ENCODE measurements at regions not wholly inside any gene's neighbourhood (a gene's known extent, or its start where the extent isn't known, plus 50 kb on each side); places are given as distances from the start of the nearest gene placed in this dataset.

GRCh38 chr2:16206191-16206944 is 266.0 kb downstream of the MYCN start:
- 0 out of 2 replicates have a peak, but pooled peaks cover 4% of the 10 kb centered on the region for H3K4me1 ChIP-seq (ENCODE audit: control insufficient read depth, insufficient read depth, low read length)
- H3K9ac ChIP-seq (ENCODE audit: low read length), result no peak overlapping the region

DNA sequence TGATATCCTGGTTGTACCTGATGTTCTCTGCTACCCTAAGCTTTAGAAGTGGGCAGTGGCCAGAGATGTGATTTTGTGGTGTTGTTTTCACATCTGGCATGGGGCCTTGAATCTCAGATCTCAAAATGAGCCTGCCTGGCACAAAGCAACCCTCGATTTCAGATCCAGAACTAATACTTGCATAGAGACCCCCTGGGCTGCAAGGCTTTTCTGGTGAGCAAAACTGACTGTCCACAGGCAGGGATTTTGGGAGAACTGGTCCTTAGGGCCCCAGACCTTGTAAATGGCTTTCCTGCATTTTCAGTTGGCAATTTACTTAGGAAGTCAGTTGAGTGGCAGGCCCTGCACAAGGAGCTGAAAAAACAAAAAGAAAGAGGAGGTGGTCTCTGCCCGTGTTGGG is 265.3 kb downstream of the MYCN start:
- H3K9me3 ChIP-seq (ENCODE audit: control insufficient read depth, insufficient read depth, low read depth, low read length), result no peaks in the 10 kb centered on the region
- no peak overlapping the region for H3K9ac ChIP-seq (ENCODE audit: low read length)
- H3K4me3 ChIP-seq (ENCODE audit: low read depth, low read length), result no peak overlapping the region
- 0 out of 2 replicates have a peak, but pooled peaks cover 4% of the 10 kb centered on the region for H3K4me1 ChIP-seq (ENCODE audit: control insufficient read depth, insufficient read depth, low read length)
- H3K27me3 ChIP-seq (ENCODE audit: control insufficient read depth, insufficient read depth, low read length), result no peaks in the 10 kb centered on the region
- H3K36me3 ChIP-seq (ENCODE audit: control insufficient read depth, insufficient read depth, low read length), result no peaks in the 10 kb centered on the region
- H3K27ac ChIP-seq (ENCODE audit: low read depth, low read length), result no peak overlapping the region

More at GRCh38 chr2:16206191-16206944, 266.0 kb downstream of the MYCN start:
- Histone ChIP-seq H3K27ac (ENCODE audit: low read depth, low read length) (no peak overlapping the region), H3K27me3 (ENCODE audit: control insufficient read depth, insufficient read depth, low read length) (no peaks in the 10 kb centered on the region), H3K9me3 (ENCODE audit: control insufficient read depth, insufficient read depth, low read depth, low read length) (no peaks in the 10 kb centered on the region), H3K36me3 (ENCODE audit: control insufficient read depth, insufficient read depth, low read length) (no peaks in the 10 kb centered on the region), H3K4me3 (ENCODE audit: low read depth, low read length) (no peak overlapping the region)

DNA sequence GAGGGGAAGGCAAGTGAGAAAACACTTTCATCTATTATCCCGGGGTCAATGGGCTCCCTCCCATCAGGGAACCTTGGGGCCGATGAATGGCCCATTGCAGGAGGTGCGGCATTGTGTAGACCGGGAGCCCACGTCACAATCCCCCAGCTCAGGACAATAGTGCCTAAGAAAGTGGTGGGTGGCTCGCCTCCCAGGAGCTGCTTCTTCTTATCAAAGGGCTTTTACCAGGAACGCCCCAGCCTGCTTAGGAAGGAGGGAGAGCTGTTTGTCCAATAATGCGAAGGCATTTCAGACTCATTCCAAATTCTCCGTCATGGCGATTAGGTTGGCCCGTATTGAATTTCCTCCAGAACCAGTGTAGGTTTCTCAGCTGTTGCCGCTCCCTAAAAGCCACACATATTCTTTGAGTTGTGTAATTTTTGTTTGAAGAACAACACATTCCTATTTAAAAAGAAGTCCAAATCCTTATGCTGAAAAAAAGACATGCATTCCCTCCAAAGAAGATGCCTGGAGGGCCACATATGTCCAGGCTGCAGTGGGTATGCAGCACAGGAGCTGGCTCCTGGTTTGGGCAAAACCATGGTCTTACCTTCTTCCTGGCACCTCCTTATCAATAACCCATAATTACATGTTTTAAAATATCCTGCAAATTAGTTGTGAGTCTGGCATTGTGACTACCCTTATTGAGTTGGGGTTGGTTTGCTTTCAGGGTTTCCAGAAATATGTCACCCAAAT is 264.7 kb downstream of the MYCN start:
- no peaks in the 10 kb centered on the region for H3K27me3 ChIP-seq (ENCODE audit: control insufficient read depth, insufficient read depth, low read length)
- H3K27ac ChIP-seq (ENCODE audit: low read depth, low read length), result no peak overlapping the region
- H3K4me3 ChIP-seq (ENCODE audit: low read depth, low read length), result no peak overlapping the region
- no peaks in the 10 kb centered on the region for H3K36me3 ChIP-seq (ENCODE audit: control insufficient read depth, insufficient read depth, low read length)
- H3K9ac ChIP-seq (ENCODE audit: low read length), result no peak overlapping the region
- 0 out of 2 replicates have a peak, but pooled peaks cover 4% of the 10 kb centered on the region for H3K4me1 ChIP-seq (ENCODE audit: control insufficient read depth, insufficient read depth, low read length)
- no peaks in the 10 kb centered on the region for H3K9me3 ChIP-seq (ENCODE audit: control insufficient read depth, insufficient read depth, low read depth, low read length)

DNA sequence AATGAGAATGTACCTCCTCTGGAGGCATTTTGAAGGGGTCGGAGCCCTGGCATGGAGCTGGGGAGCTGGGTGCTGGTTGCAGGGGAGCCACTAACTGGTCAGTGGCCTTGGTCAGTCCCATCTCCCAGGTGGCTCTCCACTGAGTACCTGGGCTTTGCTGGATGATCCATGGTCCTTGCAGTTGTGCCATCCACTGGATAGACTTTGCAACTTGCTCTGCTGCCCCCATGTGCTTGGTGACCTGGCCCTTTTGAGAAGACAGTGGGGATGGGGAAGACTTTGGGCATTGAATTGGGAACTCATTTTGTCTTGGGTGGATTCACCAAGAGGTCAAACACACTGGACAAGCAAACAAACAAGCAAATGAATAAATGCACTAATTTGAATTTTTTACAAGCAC is 263.9 kb downstream of the MYCN start:
- H3K4me1 ChIP-seq (ENCODE audit: control insufficient read depth, insufficient read depth, low read length), result 0 out of 2 replicates have a peak, but pooled peaks cover 4% of the 10 kb centered on the region
- H3K9ac ChIP-seq (ENCODE audit: low read length), result no peak overlapping the region
- no peaks in the 10 kb centered on the region for H3K36me3 ChIP-seq (ENCODE audit: control insufficient read depth, insufficient read depth, low read length)
- H3K4me3 ChIP-seq (ENCODE audit: low read depth, low read length), result no peak overlapping the region
- no peaks in the 10 kb centered on the region for H3K9me3 ChIP-seq (ENCODE audit: control insufficient read depth, insufficient read depth, low read depth, low read length)
- H3K27ac ChIP-seq (ENCODE audit: low read depth, low read length), result no peak overlapping the region
- H3K27me3 ChIP-seq (ENCODE audit: control insufficient read depth, insufficient read depth, low read length), result no peaks in the 10 kb centered on the region

DNA sequence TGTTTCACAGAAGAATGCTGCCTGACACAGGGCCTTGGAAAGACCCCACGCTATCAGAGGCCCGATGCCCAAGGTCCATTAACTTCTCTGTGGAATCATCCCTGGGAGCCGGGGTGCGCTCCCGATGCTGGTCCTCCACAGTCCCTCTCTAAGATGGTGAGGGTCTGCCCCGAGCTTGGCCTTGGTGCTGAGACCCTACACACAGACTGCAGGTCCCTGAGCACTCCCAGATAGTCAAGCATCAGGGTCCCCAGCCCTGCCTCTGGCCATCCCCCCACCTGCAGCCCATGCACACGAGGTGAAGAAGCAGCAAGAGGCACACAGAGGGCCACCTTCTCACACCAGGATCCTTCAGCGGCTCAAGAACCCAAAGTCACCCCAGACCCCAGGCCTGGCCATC is 263.3 kb downstream of the MYCN start:
- 0 out of 2 replicates have a peak, but pooled peaks cover 4% of the 10 kb centered on the region for H3K4me1 ChIP-seq (ENCODE audit: control insufficient read depth, insufficient read depth, low read length)
- H3K9ac ChIP-seq (ENCODE audit: low read length), result no peak overlapping the region
- H3K27me3 ChIP-seq (ENCODE audit: control insufficient read depth, insufficient read depth, low read length), result no peaks in the 10 kb centered on the region
- H3K36me3 ChIP-seq (ENCODE audit: control insufficient read depth, insufficient read depth, low read length), result no peaks in the 10 kb centered on the region
- H3K4me3 ChIP-seq (ENCODE audit: low read depth, low read length), result no peak overlapping the region
- H3K27ac ChIP-seq (ENCODE audit: low read depth, low read length), result no peak overlapping the region
- H3K9me3 ChIP-seq (ENCODE audit: control insufficient read depth, insufficient read depth, low read depth, low read length), result no peaks in the 10 kb centered on the region

DNA sequence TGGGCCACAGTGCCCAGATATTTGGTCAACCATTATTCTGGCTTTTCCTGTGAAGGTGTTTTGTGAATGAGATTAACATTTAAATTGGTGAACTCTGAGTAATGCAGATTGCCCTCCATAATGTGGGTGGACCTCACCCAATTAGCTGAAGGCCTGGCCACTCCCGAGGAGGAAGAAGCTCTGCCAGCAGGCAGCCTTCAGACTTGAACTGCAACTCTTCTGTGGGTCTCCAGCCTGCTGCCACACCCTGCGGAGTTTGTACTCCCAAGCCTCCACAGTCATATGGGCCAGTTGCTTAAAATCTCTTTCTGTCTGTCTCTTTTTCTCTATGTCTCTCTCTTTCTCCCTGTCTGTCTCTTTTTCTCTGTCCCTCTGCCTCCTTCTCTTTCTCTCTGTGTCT is 262.7 kb downstream of the MYCN start:
- H3K27ac ChIP-seq (ENCODE audit: low read depth, low read length), result no peak overlapping the region
- H3K4me3 ChIP-seq (ENCODE audit: low read depth, low read length), result no peak overlapping the region
- H3K9me3 ChIP-seq (ENCODE audit: control insufficient read depth, insufficient read depth, low read depth, low read length), result no peaks in the 10 kb centered on the region

GRCh38 chr2:16202266-16203020 is 262.1 kb downstream of the MYCN start:
- Histone ChIP-seq H3K27ac (ENCODE audit: low read depth, low read length) (no peak overlapping the region), H3K9me3 (ENCODE audit: control insufficient read depth, insufficient read depth, low read depth, low read length) (no peaks in the 10 kb centered on the region), H3K9ac (ENCODE audit: low read length) (no peak overlapping the region), H3K36me3 (ENCODE audit: control insufficient read depth, insufficient read depth, low read length) (no peaks in the 10 kb centered on the region), H3K4me1 (ENCODE audit: control insufficient read depth, insufficient read depth, low read length) (0 out of 2 replicates have a peak, but pooled peaks cover 4% of the 10 kb centered on the region), H3K4me3 (ENCODE audit: low read depth, low read length) (no peak overlapping the region), H3K27me3 (ENCODE audit: control insufficient read depth, insufficient read depth, low read length) (no peaks in the 10 kb centered on the region)

More for the DNA sequence above, 262.7 kb downstream of the MYCN start:
- Histone ChIP-seq H3K36me3 (ENCODE audit: control insufficient read depth, insufficient read depth, low read length) (no peaks in the 10 kb centered on the region), H3K27me3 (ENCODE audit: control insufficient read depth, insufficient read depth, low read length) (no peaks in the 10 kb centered on the region), H3K9ac (ENCODE audit: low read length) (no peak overlapping the region), H3K4me1 (ENCODE audit: control insufficient read depth, insufficient read depth, low read length) (0 out of 2 replicates have a peak, but pooled peaks cover 4% of the 10 kb centered on the region)

DNA sequence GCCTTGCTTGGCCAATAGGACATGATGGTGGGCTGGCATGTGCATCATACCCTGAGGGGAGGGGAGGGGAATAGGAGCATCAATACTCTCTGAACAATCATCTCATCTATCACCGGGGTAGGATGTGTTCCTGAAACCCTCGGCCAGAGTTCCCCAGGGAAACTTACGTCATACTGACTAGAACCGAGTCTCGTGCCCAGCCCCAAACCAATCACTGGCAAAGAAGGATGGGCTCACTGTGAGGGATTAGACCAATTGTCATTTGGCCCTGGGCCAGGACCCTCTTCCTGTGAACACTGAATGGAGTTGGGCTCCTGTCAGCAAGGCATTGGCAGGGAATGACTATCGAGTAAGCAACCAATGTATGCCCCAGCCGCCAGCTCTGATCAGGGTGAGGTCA is 261.5 kb downstream of the MYCN start:
- Histone ChIP-seq H3K27ac (ENCODE audit: low read depth, low read length) (no peak overlapping the region), H3K9me3 (ENCODE audit: control insufficient read depth, insufficient read depth, low read depth, low read length) (no peaks in the 10 kb centered on the region), H3K4me1 (ENCODE audit: control insufficient read depth, insufficient read depth, low read length) (0 out of 2 replicates have a peak, but pooled peaks cover 4% of the 10 kb centered on the region)

GRCh38 chr2:16200554-16201193 is 260.3 kb downstream of the MYCN start:
- no peaks in the 10 kb centered on the region for H3K36me3 ChIP-seq (ENCODE audit: control insufficient read depth, insufficient read depth, low read length)
- H3K9me3 ChIP-seq (ENCODE audit: control insufficient read depth, insufficient read depth, low read depth, low read length), result no peaks in the 10 kb centered on the region
- H3K27ac ChIP-seq (ENCODE audit: low read depth, low read length), result no peak overlapping the region
- H3K4me1 ChIP-seq (ENCODE audit: control insufficient read depth, insufficient read depth, low read length), result 0 out of 2 replicates have a peak, but pooled peaks cover 4% of the 10 kb centered on the region
- H3K9ac ChIP-seq (ENCODE audit: low read length), result no peak overlapping the region
- no peaks in the 10 kb centered on the region for H3K27me3 ChIP-seq (ENCODE audit: control insufficient read depth, insufficient read depth, low read length)
- H3K4me3 ChIP-seq (ENCODE audit: low read depth, low read length), result no peak overlapping the region

More for the DNA sequence above, 261.5 kb downstream of the MYCN start:
- Histone ChIP-seq H3K9ac (ENCODE audit: low read length) (no peak overlapping the region), H3K4me3 (ENCODE audit: low read depth, low read length) (no peak overlapping the region), H3K36me3 (ENCODE audit: control insufficient read depth, insufficient read depth, low read length) (no peaks in the 10 kb centered on the region), H3K27me3 (ENCODE audit: control insufficient read depth, insufficient read depth, low read length) (no peaks in the 10 kb centered on the region)

DNA sequence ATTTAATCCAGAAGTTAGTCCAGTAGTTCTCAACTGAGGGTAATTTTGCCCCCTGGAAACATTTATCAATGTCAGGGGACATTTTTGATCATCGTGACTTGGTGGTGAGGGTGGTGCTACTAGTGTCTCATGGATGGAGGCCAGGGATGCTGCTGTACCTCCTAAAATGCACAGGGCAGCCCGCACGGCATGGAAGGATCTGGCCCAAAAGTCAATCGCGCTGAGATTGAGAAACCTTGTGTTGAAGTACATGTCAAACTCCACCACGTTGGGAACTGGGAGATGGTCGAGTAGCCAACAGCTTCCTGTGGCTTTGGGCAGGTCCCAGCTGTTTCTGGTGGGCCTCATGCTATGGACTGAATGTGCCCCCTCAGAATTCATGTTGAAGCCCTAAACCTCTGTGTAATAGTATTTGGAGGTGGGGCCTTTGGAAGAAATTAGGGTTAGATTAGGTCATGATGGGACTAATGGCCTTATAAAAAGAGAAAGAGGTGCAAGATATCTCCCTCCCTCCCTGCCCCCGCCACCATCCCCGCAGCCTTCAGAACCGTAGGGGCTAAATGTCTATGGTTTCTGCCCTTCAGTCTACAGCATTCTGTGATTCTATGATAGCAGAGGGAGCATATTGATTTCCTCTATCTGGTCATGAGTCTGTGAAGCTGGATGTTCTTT is 259.7 kb downstream of the MYCN start:
- no peak overlapping the region for H3K27ac ChIP-seq (ENCODE audit: low read depth, low read length)
- H3K9ac ChIP-seq (ENCODE audit: low read length), result no peak overlapping the region
- no peaks in the 10 kb centered on the region for H3K36me3 ChIP-seq (ENCODE audit: control insufficient read depth, insufficient read depth, low read length)
- H3K4me3 ChIP-seq (ENCODE audit: low read depth, low read length), result no peak overlapping the region
- H3K27me3 ChIP-seq (ENCODE audit: control insufficient read depth, insufficient read depth, low read length), result no peaks in the 10 kb centered on the region
- no peaks in the 10 kb centered on the region for H3K9me3 ChIP-seq (ENCODE audit: control insufficient read depth, insufficient read depth, low read depth, low read length)
- H3K4me1 ChIP-seq (ENCODE audit: control insufficient read depth, insufficient read depth, low read length), result 0 out of 2 replicates have a peak, but pooled peaks cover 4% of the 10 kb centered on the region
